Liver (tissue), 3 donors: ENCODE measurements at regions not wholly inside any gene's neighbourhood (a gene's known extent, or its start where the extent isn't known, plus 50 kb on each side); places are given as distances from the start of the nearest gene placed in this dataset.

Experiments used
- CTCF ChIP-seq: fragments of 150-350 bp; IDR thresholded peaks from 2 replicates; pipeline ENCODE4 v1.5.1; 2017; ENCODE audit warnings: improper control_type of control experiment, low read depth, low read length; ENCODE audit not compliant: missing input control
- GABPA ChIP-seq, 2 donors: IDR thresholded peaks in 1 of 2; conservative IDR thresholded peaks in 1 of 2; 2 replicates each; pipeline ENCODE4 v1.6.1; 2016; ENCODE audit warnings: antibody characterized with exemption in 2 of 2, mild to moderate bottlenecking in 1 of 2, moderate library complexity in 1 of 2
- RAD21 ChIP-seq, 2 donors: IDR thresholded peaks; 2 replicates each; pipeline ENCODE4 v1.6.1; 2016; ENCODE audit warnings: antibody characterized with exemption in 2 of 2, mild to moderate bottlenecking in 2 of 2
- REST ChIP-seq: IDR thresholded peaks from 2 replicates; pipeline ENCODE4 v1.6.1; 2016; ENCODE audit warnings: antibody characterized with exemption, mild to moderate bottlenecking
- donor health status: healthy.
- donor health status: healthy.

GRCh38 chr5:63022403-63022802 lies 443.8 kb downstream of the LRRC70 start:
- TF ChIP-seq CTCF (no peak), RAD21 (IDR thresholded peaks at IDR 0.05) (no peak), GABPA (IDR thresholded peaks at IDR 0.05 in 1 of 2, conservative IDR thresholded peaks at IDR 0.05 in 1 of 2) (no peak), REST (no peak)
